ENCODE measurements at regions not wholly inside any gene's neighbourhood (a gene's known extent, or its start where the extent isn't known, plus 50 kb on each side); places are given as distances from the start of the nearest gene placed in this dataset.

- TF ChIP-seq, protein P1, sequence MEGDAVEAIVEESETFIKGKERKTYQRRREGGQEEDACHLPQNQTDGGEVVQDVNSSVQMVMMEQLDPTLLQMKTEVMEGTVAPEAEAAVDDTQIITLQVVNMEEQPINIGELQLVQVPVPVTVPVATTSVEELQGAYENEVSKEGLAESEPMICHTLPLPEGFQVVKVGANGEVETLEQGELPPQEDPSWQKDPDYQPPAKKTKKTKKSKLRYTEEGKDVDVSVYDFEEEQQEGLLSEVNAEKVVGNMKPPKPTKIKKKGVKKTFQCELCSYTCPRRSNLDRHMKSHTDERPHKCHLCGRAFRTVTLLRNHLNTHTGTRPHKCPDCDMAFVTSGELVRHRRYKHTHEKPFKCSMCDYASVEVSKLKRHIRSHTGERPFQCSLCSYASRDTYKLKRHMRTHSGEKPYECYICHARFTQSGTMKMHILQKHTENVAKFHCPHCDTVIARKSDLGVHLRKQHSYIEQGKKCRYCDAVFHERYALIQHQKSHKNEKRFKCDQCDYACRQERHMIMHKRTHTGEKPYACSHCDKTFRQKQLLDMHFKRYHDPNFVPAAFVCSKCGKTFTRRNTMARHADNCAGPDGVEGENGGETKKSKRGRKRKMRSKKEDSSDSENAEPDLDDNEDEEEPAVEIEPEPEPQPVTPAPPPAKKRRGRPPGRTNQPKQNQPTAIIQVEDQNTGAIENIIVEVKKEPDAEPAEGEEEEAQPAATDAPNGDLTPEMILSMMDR (IDR thresholded peaks at IDR 0.05), result no peak
- no peak for TF ChIP-seq POLR2A (IDR thresholded peaks at IDR 0.05)
These were observed 60.8 kb upstream of the GLS start for GRCh38 chr2:190819840-190820301.
